ENCODE measurements at regions not wholly inside any gene's neighbourhood (a gene's known extent, or its start where the extent isn't known, plus 50 kb on each side); places are given as distances from the start of the nearest gene placed in this dataset.
"Not testable (repeated sequence)": the region's sequence is repeated elsewhere in the genome, so short reads cannot be mapped to it uniquely, and the experiment has no call there.

DNA sequence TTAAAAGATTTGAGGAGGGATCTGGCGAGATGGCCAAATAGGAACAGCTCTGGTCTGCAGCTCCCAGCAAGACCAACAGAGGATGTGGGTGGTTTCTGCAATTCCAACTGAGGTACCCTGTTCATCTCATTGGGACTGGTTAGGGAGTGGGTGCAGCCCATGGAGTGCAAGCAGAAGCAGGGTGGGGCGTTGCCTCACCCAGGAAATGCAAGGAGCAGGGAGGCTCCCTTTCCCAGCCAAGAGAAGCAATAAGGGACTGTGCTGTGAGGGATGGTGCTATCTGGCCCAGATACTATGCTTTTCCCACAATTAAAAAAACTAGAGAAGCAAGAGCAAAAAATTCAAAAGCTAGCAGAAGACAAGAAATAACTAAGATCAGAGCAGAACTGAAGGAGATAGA, 318.4 kb downstream of the PPP1R3A start:
- not testable (repeated sequence) for DNase-seq (ENCODE audit: low read depth in 3 of 3)

DNA sequence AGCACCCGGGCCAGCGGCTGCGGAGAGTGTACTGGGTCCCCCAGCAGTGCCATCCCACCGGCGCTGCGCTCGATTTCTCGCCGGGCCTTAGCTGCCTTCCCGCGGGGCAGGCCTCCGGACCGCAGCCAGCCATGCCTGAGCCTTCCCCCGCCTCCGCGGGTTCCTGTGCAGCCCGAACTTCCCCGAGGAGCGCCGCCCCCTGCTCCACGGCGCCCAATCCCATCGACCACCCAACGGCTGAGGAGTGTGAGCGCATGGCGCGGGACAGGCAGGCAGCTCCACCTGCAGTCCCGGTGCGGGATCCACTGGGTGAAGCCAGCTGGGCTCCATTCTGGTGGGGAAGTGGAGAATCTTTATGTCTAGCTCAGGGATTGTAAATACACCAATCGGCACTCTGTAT, 325.4 kb downstream of the PPP1R3A start:
- DNase-seq (ENCODE audit: low read depth in 3 of 3): not testable (repeated sequence)

DNA sequence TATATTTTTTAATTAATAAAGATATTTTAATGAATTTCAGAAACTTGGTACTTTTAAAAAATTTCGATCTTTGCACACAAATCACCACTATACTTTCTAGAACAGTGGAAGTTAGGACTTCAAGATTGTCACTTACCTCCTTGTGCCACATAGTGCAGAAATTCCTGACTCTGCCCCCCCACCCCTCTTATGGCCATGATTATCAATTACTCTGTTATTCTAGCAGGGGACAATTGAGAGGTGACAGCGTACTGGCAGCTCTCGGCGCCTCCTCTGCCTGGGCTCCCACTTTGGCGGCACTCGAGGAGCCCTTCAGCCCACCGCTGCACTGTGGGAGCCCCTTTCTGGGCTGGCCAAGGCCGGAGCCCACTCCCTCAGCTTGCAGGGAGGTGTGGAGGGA, 325.9 kb downstream of the PPP1R3A start:
- DNase-seq (ENCODE audit: low read depth in 3 of 3): not testable (repeated sequence)

DNA sequence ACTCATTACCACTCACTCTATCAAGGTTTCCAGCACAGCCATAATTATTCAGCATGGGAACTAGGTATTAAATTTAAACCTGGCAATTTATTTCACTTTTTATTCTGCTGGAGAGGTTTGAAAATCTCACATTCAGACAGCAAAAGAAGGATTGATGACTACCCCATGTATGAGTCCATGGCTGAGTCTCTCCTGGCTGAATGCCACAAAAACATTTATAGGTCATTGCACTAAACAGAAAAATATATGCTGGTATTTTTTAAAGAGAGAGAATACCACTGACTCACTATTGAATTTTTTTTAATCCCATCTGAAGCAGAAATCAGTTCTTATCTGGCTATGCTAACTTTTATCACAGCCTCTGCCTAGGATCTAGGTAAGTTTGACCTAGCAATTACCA, 336.3 kb downstream of the PPP1R3A start:
- no peak for DNase-seq (ENCODE audit: low read depth in 3 of 3)

DNA sequence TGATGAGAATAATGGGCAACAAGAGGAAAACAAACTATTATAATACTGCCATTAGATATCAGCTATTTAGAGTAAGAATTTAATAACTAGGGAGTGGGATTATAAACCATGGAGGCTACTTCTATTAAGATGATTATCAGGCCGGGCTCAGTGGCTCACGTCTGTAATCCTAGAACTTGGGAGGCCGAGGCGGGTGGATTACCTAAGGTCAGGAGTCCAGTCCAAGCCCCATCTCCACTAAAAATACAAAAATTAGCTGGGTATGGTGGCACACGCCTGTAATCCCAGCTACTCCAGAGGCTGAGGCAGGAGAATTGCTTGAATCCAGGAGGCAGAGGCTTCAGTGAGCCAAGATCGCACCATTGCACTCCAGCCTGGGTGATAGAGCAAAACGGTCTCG, 355.6 kb downstream of the PPP1R3A start:
- not testable (repeated sequence) for DNase-seq (ENCODE audit: low read depth in 3 of 3)

DNA sequence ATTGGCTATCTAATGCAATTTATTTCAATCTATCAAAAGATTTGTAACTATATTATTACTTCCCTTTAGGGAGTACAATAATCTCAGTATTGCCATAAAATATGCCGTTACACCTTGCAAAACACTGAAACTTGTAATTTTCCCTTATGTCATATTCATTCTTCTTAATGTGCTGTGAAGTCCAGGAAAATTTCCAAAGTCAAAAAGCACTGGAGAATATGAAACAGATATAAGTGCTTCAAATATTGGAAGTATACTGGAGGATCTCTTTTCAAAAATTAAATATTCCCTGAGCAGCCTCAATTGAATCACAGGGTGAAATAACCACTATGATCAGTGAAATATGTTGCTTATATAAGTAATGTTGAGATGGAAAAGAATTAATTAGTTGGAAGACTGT, 356.0 kb downstream of the PPP1R3A start:
- no peak for DNase-seq (ENCODE audit: low read depth in 3 of 3)

DNA sequence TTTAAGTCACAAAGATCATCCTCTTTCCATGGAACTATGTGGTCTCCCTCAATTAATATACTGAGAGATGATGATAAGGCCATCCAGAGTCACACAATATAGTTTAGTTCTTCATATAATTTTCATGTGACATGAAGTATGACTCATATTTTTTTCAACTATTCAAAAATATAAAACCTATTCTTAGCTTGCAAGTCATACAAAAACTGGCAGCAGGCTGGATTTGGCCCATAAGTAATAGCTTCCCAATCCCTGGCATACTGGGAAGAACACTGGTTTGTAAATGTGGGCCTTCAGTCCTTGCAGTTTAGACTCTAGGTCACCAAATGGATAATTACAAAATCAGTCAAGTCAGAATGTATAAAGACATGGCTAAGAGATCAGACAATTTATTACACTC, 356.6 kb downstream of the PPP1R3A start:
- no peak for DNase-seq (ENCODE audit: low read depth in 3 of 3)

DNA sequence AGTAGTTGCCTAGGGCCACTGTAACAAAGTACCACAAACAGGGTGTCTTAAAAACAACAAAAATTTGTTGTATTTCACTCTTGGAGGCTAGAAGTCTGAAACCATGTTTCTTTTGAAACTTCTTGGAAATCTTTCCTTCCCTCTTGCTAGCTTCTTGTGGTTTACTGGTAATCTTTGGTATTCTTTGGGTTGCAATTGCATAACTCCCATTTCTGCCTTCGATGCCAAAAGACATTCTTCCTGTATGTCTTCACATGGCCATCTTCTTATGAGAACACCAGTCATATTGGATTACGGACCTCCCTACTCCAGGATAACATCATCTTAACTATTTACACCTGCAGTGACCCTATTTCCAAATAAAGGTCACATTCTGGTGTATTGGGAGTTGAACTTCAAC, 357.4 kb downstream of the PPP1R3A start:
- no peak for DNase-seq (ENCODE audit: low read depth in 3 of 3)

DNA sequence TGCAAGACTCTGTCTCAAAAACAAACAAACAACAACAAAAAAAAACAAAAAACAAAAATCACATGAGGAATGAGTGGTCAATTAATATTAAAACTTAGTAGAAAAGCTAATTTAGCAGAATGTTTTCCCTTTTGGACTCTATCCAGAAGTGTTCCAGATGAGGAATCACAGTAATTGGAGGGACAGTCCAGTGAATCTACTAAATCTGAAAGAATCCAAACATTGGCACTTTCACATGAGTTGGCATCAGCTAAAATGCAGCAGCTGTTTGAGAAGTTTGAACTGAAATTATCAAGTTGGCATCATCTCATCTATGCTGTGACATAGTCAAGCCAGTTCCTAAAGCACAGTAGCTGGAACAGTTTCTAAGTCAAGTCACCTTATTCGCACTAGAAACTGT, 367.8 kb downstream of the PPP1R3A start:
- DNase-seq (ENCODE audit: low read depth in 3 of 3): no peak

DNA sequence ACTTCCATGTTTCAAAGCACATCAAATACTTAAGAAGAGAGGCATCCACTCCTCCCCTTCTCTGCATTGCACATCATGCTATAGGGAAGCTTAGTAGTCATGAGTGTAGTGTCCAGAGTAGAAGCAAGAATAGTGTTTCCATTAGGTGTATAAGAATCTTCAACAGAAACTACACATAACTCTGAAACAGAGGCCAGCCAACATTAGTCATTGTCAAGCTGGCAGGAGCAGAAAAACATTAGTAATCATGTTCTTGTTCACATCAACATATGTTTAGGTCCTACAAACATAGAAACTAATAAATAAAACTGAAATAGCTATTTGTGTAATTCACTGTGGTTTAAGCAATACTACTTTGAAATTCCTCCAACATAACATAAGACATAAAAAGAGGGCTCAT, 370.2 kb downstream of the PPP1R3A start:
- DNase-seq (ENCODE audit: low read depth in 3 of 3): no peak

DNA sequence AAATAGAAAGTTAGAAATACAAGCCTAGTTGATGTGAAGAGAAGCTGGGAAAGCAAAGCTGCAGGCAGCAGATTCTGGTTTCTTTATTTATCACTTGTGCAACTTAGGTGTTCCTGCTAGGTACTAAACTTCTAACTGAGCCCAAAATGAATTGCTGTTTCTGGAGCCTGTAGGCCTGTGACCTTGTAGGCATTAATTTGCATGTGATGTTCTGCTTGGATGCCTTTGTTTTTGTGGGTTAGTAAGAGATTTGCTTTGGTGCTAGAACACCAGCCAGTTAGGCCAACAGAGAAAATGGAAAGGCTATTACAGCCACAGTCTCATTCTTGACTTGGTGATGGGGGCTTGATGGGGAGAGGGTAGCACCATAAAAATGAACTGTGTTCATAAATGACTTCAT, 370.7 kb downstream of the PPP1R3A start:
- no peak for DNase-seq (ENCODE audit: low read depth in 3 of 3)

DNA sequence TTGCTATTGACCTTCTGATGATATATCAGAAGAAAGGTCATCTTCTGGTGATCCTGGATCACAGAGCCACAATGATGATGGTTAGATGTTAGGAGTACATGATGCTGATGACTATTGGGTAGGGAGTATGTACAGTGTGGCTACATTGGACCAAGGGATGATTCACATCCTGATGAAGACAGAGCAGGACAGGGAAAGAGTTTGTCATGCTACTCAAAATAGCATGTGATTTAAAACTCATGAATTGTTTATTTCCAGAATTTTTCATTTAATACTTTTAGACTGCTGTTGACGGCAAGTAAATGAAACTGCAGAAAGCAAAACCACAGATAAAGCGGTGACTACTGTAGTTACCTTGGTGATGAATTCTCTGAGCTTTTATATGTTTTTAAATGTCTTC, 397.3 kb downstream of the PPP1R3A start:
- DNase-seq (ENCODE audit: low read depth in 3 of 3): no peak

DNA sequence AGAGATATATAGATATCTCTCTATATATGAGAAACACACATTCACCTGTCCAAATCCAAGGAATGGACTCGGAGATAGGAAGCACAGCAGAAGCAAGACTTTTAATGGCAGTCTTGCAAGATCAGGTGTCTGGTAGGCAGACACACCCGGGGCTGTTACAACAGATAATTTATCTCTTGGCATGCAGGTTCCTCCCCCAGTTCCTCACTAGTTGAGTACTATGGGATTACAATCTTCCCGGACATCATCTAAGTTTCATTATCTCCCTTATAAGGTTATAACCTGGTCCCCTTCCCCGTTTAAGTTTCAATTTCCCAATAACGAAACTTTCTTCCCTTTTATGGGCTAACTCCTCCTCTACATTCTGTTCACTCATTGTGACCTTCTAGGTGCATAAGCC, 399.3 kb downstream of the PPP1R3A start:
- no peak for DNase-seq (ENCODE audit: low read depth in 3 of 3)

DNA sequence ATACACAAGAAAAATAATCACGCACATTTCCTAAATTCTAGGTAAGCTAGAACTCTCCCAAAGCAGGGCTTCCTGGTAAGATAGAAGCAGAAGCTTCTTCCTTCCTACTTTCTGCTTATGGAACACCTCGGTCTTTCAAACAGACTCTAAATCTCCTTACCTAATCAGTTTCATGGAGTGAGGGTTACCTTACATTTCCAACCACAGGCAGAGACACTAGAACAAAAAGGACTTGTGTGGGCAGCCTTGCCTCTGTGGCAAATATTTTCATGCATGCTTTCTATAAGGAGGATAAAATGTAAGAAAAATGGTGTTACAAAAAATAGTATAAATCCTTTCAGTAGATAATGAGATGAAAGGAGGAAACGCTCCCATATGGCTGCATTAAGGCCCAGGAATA, 386.3 kb upstream of the SMIM30 start:
- DNase-seq (ENCODE audit: low read depth in 3 of 3): no peak

DNA sequence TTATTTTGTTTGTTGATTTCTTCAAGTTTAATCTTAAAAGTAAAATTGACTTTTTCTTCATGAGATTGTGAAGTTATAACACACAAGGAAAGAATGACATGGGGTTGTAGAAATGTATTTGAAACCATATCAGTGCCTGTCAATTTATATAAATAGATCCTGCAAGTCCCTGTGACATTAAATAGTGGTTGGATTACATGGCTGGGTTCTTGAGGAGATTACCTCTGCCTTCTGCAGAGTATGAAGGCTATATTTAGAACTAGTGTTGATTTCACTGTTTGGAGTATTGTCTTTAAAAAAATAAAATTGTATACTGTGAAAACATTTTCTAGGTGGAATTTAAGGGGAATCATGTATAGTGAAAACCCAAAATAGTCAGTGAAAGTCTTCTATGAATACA, 385.8 kb upstream of the SMIM30 start:
- no peak for DNase-seq (ENCODE audit: low read depth in 3 of 3)

DNA sequence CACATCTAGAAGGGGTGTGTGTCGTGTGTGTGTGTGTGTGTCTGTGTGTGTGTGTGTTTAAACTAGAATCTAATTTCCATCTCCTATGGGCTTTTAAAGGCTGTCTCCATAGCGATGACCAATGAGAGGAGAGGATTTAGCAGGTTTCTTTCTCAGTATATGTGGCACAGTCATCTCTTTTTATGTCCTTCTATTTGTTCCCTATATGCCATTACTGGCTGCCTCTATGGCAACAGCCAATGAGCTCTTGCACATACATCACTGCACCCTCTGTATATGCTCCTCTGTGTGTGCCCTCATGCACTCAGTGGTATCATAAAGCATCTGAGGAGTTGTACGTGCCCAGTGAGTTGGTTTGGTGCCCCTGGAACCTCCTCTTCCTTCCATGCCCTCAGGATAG, 378.2 kb upstream of the SMIM30 start:
- DNase-seq (ENCODE audit: low read depth in 3 of 3): not testable (repeated sequence)

DNA sequence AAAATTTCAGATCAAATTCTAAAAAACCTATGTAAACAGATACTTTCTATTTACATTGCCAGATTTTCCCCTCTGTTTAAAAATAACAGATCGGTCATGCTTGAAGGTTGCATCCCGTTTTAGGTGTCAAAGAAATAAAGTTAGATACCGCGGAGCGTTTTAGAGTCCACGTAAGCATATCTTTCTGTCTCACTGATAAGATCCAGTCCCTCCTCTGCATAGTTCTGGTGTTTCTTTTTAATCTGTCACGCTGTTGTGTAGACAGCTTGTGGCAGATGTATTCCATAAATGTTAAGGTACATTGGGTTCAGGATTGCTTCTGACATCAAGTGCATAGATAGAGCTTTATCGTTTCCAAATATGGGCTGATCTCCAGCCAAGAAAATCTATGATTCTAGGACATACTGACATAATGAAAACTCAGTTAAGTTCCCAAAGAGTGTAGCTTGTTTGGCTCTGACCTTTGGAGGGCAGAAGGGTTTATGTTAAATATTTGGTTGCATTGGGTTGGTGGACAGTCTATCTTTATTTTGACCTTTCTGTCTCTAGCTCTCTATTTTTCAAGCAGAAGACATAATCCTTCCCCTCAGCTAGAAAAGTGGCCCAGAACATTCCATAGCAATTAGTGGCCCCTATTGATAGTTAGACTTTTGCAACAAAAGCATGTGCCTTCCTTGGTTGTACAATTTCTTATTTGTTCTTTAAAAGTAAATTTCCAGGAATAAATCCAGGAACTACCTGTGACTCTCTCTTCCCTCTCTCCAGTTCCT, 376.6 kb upstream of the SMIM30 start:
- DNase-seq (ENCODE audit: low read depth in 3 of 3): not testable (repeated sequence)

DNA sequence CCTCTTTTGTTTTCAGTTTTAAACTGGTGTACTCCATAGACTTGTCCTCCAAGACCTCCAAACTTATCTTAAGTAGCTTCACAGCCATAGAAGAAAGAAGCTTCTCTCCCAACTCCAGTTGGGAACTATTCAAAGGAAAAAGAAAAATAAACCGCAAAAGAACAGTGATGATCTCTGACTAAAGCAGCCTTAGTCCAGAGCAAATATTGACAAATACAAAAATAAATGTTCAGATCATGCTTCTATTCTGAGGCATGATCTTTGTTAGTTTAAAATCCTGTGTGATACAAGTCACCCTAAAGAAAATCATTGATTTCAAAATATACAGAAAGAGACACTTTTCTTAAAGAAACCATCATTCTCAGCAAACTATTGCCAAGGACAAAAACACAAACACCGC, 373.0 kb upstream of the SMIM30 start:
- no peak for DNase-seq (ENCODE audit: low read depth in 3 of 3)

DNA sequence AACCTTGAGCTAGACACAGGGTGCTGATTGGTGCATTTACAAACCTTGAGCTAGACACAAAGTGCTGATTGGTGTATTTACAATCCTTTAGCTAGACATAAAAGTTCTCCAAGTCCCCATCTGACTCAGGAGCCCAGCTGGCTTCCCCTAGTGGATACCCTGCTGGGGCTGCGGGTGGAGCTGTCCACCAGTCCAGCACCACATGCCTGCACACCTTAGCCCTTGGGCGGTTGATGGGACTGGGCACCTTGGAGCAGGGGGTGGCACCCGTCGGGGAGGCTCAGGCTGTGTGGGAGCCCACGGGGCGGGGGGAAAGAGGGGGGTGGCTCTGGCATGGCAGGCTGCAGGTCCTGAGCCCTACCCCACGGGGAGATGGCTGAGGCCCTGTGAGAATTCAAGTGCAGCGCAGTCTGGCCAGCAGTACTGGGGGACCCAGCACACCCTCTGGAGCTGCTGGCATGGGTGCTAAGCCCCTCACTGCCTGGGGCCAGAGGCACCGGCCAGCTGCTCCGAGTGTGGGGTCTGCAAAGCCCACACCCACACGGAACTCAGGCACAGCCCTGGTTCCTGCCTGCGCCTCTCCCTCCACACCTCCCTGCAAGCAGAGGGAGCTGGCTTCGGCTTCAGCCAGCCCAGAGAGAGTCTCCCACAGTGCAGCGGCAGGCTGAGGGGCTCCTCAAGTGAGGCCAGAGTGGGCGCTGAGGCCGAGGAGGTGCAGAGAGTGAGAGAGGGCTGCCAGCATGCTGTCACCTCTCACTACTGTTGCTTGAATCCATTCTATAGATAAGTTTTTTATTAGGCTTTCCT, 369.8 kb upstream of the SMIM30 start:
- DNase-seq (ENCODE audit: low read depth in 3 of 3): no peak

DNA sequence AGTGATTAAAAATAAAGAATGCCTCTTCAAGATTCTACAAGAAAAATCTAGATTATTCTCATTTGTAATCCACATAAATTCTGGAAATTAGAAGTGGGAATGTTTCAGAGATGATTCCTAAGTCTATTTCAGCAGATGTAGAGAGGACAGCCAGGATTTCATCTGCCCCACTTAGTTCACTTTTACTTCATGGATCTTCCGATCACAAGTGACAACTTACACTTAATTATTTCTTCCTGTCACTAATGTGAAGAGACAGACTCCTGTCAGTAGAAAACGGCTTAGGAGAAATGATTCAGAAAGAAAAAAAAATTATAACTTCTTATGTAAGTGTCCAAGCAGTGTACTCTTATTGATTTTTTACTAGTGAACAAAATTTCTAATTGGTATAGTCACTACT, 368.2 kb upstream of the SMIM30 start:
- no peak for DNase-seq (ENCODE audit: low read depth in 3 of 3)

DNA sequence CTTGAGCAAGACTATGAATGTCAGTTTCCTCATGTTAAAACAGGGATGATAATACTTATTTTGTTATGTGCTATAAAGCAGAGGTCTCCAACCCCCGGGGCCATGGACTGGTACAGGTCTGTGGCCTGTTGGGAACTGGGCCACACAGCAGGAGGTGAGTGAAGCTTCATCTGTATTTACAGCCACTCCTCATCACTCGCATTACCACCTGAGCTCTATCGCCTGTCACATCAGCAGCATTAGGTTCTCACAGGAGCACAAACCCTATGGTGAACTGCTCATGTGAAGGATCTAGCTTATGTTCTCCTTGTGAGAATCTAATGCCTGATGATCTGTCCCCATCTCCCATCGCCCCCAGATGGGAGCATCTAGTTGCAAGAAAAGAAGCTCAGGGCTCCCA, 365.3 kb upstream of the SMIM30 start:
- DNase-seq (ENCODE audit: low read depth in 3 of 3): no peak

DNA sequence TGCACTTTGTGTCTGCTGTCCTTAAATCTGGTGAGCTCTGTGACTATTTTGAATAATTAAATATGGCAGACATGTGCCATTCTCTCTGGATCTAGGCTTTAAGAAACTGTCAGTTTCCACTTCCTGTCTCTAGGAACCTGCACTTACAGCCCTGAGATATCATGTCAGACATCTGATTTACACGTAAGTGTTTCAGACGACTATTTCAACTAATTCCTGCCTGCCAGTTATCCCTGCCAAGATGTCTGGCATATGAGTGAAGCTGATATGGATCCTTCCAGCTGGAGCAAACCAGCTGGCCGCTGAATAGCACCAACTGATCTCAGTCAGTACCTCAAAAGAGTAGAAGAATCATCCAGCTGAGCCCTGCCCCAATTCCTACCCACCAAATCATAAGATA, 362.2 kb upstream of the SMIM30 start:
- DNase-seq (ENCODE audit: low read depth in 3 of 3): no peak

DNA sequence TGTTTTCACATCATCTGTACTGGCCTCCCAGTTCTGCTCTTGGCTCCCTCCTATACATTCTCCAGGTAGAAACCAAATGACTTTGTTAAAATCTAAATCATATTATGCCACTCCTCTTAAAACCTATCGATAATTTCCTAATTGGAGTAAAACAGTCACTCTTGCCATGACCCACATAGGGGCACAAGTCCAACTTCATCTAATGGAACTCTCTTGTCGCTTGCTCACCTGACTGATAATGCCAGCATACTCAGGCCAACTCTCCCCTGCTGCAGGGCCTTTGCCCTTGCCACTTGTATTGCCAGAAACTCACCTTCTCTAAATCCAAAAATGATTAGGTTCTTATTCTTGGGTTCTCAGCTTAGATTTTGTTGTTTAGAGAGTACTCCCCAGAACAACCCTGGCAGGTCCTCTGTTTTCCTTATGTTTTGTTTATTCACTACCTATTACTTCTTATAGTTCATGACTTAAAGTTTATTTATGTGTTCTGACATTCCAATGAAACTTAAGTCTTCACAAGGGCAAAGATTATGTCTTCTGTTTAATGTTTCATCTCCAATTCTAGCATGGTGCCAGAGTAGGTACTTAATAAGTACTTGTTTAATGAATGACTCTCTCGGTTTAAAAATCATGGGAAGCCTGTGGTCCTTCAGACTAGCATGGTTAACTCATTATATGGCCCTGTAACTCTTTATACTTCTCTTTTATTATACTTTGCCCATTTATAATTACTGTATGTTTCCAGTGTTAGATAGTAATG, 345.9 kb upstream of the SMIM30 start:
- no peak for DNase-seq (ENCODE audit: low read depth in 3 of 3)
